ENCODE measurements at regions not wholly inside any gene's neighbourhood (a gene's known extent, or its start where the extent isn't known, plus 50 kb on each side); places are given as distances from the start of the nearest gene placed in this dataset.
A peak's percentile ranks its signal among the peaks of the same experiment; 100 is the strongest.
"Not testable (repeated sequence)": the region's sequence is repeated elsewhere in the genome, so short reads cannot be mapped to it uniquely, and the experiment has no call there.

DNA sequence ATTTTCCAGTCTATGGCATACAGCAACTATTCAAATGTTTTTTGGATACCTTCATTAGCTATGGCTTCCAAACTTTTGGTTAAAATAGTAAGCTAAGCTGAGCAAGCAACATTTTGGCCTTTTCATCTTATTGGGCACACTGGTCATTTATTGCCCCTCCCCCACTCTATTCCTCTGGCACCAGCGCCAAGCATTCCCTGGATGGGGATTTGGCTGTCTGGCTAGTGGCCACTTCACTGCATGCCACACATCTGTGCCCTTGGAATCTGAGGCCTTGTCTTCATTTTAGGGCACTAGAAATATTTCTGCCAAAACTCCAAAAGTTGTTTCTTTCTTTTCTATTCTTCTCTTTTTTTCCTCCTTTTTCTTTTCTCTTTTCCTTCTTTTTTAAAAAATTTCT is 305.8 kb upstream of the POTED start:
- H3K79me2 ChIP-seq (ENCODE audit: low read length); H3K27ac ChIP-seq (ENCODE audit: low read length); BruUV-seq (replicated peaks); H3F3A ChIP-seq (ENCODE audit: low read length, unreplicated experiment); H3K4me2 ChIP-seq (ENCODE audit: low read length); intact Hi-C loops (cut with micrococcal nuclease); H3K4me3 ChIP-seq (ENCODE audit: low read length); H3K27me3 ChIP-seq (ENCODE audit: low read length); H4K20me1 ChIP-seq (ENCODE audit: low read length); H3K4me1 ChIP-seq (ENCODE audit: insufficient read depth, low read length); H3K9me2 ChIP-seq (replicated peaks; ENCODE audit: low read length); H3K36me3 ChIP-seq (ENCODE audit: low read depth, low read length); ATAC-seq; POLR2A ChIA-PET (ENCODE audit: unreplicated experiment); H2AFZ ChIP-seq (ENCODE audit: low read length); H3K9ac ChIP-seq (ENCODE audit: low read length); H3K9me3 ChIP-seq (ENCODE audit: low read length); DNase-seq; CTCF ChIA-PET: not testable (repeated sequence)

DNA sequence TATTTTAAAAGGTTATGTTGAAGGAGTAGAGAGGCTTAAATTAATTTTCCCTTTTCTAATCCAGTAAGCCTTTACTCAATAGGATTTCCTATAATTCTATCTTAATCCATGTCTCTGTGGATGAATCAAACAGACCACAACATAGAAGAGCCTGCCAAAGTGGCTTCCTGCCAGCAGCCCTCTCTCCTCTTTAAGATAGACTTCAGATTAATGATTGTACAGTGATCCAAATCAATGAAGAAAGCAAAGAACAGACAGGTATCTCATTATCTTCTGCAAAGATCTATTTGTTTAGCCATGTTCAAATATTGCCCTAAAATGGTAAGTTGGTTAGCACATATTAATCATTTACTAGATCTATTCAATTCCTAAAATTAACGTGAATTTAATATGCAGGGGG is 304.7 kb upstream of the POTED start:
- H3F3A ChIP-seq (ENCODE audit: low read length, unreplicated experiment); H3K4me2 ChIP-seq (ENCODE audit: low read length); DNase-seq; H2AFZ ChIP-seq (ENCODE audit: low read length); H3K4me3 ChIP-seq (ENCODE audit: low read length); H3K9me2 ChIP-seq (replicated peaks; ENCODE audit: low read length); H3K9ac ChIP-seq (ENCODE audit: low read length); intact Hi-C loops (cut with micrococcal nuclease); CTCF ChIA-PET; H3K79me2 ChIP-seq (ENCODE audit: low read length); H3K36me3 ChIP-seq (ENCODE audit: low read depth, low read length); H4K20me1 ChIP-seq (ENCODE audit: low read length); ATAC-seq; H3K4me1 ChIP-seq (ENCODE audit: insufficient read depth, low read length); H3K9me3 ChIP-seq (ENCODE audit: low read length); H3K27ac ChIP-seq (ENCODE audit: low read length); BruUV-seq (replicated peaks); H3K27me3 ChIP-seq (ENCODE audit: low read length); POLR2A ChIA-PET (ENCODE audit: unreplicated experiment): not testable (repeated sequence)

DNA sequence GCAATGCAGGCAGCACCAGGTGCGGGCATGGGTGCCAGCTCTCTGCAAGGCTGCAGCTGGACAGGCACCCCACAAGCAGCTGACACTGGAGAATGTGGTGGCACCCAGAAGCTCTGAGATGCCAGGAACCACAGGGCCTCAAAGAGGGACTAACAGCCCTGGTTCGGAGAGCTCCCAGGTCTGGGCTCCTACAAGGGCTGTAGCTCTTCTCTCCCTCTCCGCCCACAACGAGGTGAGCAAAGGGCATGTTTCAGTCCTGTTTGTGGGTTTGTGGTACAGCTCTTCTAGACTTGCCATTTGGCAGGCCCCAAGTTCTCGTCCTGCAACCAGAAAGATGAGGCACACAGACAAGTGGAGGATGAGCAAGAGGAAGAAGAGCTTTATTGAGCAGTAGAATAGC is 299.5 kb upstream of the POTED start:
- H3K9me3 ChIP-seq (ENCODE audit: low read length); H3K27ac ChIP-seq (ENCODE audit: low read length); CTCF ChIA-PET; H3K36me3 ChIP-seq (ENCODE audit: low read depth, low read length); H3K4me3 ChIP-seq (ENCODE audit: low read length); H3K27me3 ChIP-seq (ENCODE audit: low read length); H3K79me2 ChIP-seq (ENCODE audit: low read length); H3K4me1 ChIP-seq (ENCODE audit: insufficient read depth, low read length); DNase-seq; intact Hi-C loops (cut with micrococcal nuclease); H3K9ac ChIP-seq (ENCODE audit: low read length); H2AFZ ChIP-seq (ENCODE audit: low read length); H3K4me2 ChIP-seq (ENCODE audit: low read length); POLR2A ChIA-PET (ENCODE audit: unreplicated experiment); H3F3A ChIP-seq (ENCODE audit: low read length, unreplicated experiment); H3K9me2 ChIP-seq (replicated peaks; ENCODE audit: low read length); ATAC-seq; BruUV-seq (replicated peaks); H4K20me1 ChIP-seq (ENCODE audit: low read length): not testable (repeated sequence)

DNA sequence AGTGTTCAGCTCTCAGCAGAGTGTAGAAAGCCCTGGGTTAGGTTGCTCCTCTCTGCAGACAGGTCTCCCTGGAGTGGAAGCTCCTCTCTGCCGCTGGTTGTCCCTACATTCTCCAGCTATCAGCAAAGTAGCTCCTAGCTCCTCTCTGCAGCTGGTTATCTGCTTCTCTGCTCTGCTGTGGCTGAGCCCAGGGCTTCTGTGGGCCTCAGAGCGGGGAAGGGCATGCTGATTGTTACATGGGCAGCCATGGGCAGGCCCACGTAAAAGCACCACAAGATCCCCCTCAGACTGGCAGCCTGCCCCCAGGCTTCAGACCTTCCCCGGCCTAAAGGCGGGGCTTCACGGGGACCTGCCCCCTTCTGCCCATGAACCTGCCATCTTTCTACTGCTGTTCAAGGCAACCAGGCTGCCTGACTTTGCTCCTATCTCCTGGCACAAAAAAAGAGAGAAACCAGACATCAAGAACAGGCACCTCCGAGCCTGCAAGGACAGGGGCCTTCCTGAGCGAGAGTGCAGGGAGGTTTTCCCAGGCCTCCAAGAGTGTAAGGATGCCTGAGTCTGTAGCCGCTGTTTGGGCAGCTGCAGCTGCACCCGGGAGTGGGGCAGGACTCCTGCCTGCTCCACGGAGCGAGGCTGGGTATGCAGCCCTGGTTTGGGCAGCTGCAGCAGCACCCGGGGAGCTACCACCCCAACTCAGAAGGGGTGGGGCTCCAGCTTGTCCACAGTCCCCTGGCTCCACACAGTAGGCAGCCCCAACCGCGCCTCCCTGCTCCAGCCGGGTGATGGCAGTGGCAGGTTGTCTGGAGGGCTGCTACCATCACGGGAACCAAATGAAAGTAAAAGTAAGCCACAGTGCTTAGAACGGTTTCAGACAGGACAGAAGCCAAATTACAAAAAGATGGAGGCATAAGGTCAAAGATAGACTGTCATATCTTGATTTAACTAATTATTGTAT is 298.7 kb upstream of the POTED start:
- H3K9me2 ChIP-seq (replicated peaks; ENCODE audit: low read length); H3K9me3 ChIP-seq (ENCODE audit: low read length); H3K4me2 ChIP-seq (ENCODE audit: low read length); H3K4me1 ChIP-seq (ENCODE audit: insufficient read depth, low read length); H3K27ac ChIP-seq (ENCODE audit: low read length); intact Hi-C loops (cut with micrococcal nuclease); H3K79me2 ChIP-seq (ENCODE audit: low read length); H3K27me3 ChIP-seq (ENCODE audit: low read length); BruUV-seq (replicated peaks); H3F3A ChIP-seq (ENCODE audit: low read length, unreplicated experiment); DNase-seq; POLR2A ChIA-PET (ENCODE audit: unreplicated experiment); H3K36me3 ChIP-seq (ENCODE audit: low read depth, low read length); H3K9ac ChIP-seq (ENCODE audit: low read length); H2AFZ ChIP-seq (ENCODE audit: low read length); H4K20me1 ChIP-seq (ENCODE audit: low read length); CTCF ChIA-PET; H3K4me3 ChIP-seq (ENCODE audit: low read length): not testable (repeated sequence)
- peak; percentile 29; the same call in 1 of the 2 replicates for ATAC-seq

DNA sequence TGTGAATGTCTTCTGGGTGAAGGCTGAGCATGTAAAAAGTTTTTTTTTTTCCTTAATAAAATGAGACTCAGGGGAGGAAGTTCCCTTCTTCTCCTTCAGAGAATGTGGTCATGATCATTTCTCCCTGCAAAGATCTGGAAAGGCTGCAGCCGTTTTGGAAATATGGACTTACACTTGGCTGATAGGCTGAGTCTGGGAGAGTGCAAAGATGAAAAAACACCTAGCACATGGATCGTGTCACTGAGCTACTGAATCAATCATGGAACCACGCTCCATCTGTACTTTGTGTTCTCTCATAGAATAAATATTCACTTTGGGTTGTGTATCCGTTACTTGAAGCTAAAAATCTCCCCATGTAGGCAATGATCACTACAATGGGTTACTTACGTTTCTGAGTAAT is 290.9 kb upstream of the POTED start:
- H3K79me2 ChIP-seq (ENCODE audit: low read length); CTCF ChIA-PET; H3K9me3 ChIP-seq (ENCODE audit: low read length); intact Hi-C loops (cut with micrococcal nuclease); H3F3A ChIP-seq (ENCODE audit: low read length, unreplicated experiment); ATAC-seq; H3K36me3 ChIP-seq (ENCODE audit: low read depth, low read length); DNase-seq; H3K4me2 ChIP-seq (ENCODE audit: low read length); H3K27ac ChIP-seq (ENCODE audit: low read length); H3K27me3 ChIP-seq (ENCODE audit: low read length); H2AFZ ChIP-seq (ENCODE audit: low read length); H3K9me2 ChIP-seq (replicated peaks; ENCODE audit: low read length); BruUV-seq (replicated peaks); POLR2A ChIA-PET (ENCODE audit: unreplicated experiment); H3K9ac ChIP-seq (ENCODE audit: low read length); H4K20me1 ChIP-seq (ENCODE audit: low read length); H3K4me3 ChIP-seq (ENCODE audit: low read length); H3K4me1 ChIP-seq (ENCODE audit: insufficient read depth, low read length): not testable (repeated sequence)

DNA sequence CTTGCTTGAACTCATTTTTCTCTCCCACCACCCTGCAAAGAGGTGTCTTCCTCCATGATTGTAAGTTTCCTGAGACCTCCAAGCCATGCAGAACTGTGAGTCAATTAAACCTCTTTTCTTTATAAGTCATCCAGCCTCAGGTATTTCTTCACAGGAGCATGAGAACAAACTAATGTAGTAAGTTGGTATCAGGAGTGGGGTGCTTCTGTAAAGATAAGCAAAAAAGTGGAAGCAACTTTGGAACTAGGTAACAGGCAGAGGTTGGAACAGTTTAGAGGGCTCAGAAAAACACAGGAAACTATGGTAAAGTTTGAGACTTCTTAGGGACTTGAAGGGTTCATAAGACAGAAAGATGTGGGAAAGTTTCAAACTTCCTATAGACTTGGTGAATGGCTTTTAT is 287.7 kb upstream of the POTED start:
- CTCF ChIA-PET; H3K4me1 ChIP-seq (ENCODE audit: insufficient read depth, low read length); H3K9me3 ChIP-seq (ENCODE audit: low read length): not testable (repeated sequence)

More for the DNA sequence above, 287.7 kb upstream of the POTED start:
- H4K20me1 ChIP-seq (ENCODE audit: low read length); H2AFZ ChIP-seq (ENCODE audit: low read length); H3K9ac ChIP-seq (ENCODE audit: low read length); H3K4me2 ChIP-seq (ENCODE audit: low read length); intact Hi-C loops (cut with micrococcal nuclease); ATAC-seq; DNase-seq; BruUV-seq (replicated peaks); H3F3A ChIP-seq (ENCODE audit: low read length, unreplicated experiment); H3K27ac ChIP-seq (ENCODE audit: low read length); H3K27me3 ChIP-seq (ENCODE audit: low read length); H3K9me2 ChIP-seq (replicated peaks; ENCODE audit: low read length); H3K79me2 ChIP-seq (ENCODE audit: low read length); H3K4me3 ChIP-seq (ENCODE audit: low read length); POLR2A ChIA-PET (ENCODE audit: unreplicated experiment); H3K36me3 ChIP-seq (ENCODE audit: low read depth, low read length): not testable (repeated sequence)
